GM18907 (cell line): ENCODE measurements at regions not wholly inside any gene's neighbourhood (a gene's known extent, or its start where the extent isn't known, plus 50 kb on each side); places are given as distances from the start of the nearest gene placed in this dataset.
"Not testable (repeated sequence)": the region's sequence is repeated elsewhere in the genome, so short reads cannot be mapped to it uniquely, and the experiment has no call there.

Experiments used
- ATAC-seq: cut with Tn5 transposase; IDR thresholded peaks from one replicate; pipeline ENCODE4 v1.9.1; 2021; ENCODE audit warnings: mild to moderate bottlenecking, moderate library complexity; ENCODE audit not compliant: unreplicated experiment

- ATAC-seq = not testable (repeated sequence)
Measured at GRCh38 chr7:89616829-89617228, 537.4 kb upstream of the STEAP1 start.

GRCh38 chr7:89618274-89618673 lies 536.0 kb upstream of the STEAP1 start:
- no peak for ATAC-seq

GRCh38 chr7:89621925-89622641 lies 532.2 kb upstream of the STEAP1 start:
- no peak for ATAC-seq

- peak; percentile 94 for ATAC-seq
Measured at GRCh38 chr7:89623018-89623672, 531.1 kb upstream of the STEAP1 start.

- not testable (repeated sequence) for ATAC-seq
Measured at GRCh38 chr7:89624155-89624554, 530.1 kb upstream of the STEAP1 start.

GRCh38 chr7:89648509-89648908 lies 505.8 kb upstream of the STEAP1 start:
- ATAC-seq = no peak

- ATAC-seq = no peak
Measured at GRCh38 chr7:89655946-89656345, 498.3 kb upstream of the STEAP1 start.

- no peak for ATAC-seq
Measured at GRCh38 chr7:89661876-89662275, 492.4 kb upstream of the STEAP1 start.

- no peak for ATAC-seq
Measured at GRCh38 chr7:89666136-89666835, 488.0 kb upstream of the STEAP1 start.

- no peak for ATAC-seq
Measured at GRCh38 chr7:89680161-89680560, 474.1 kb upstream of the STEAP1 start.

GRCh38 chr7:89681448-89681847 lies 472.8 kb upstream of the STEAP1 start:
- no peak for ATAC-seq

- ATAC-seq = no peak
Measured at GRCh38 chr7:89685287-89685686, 469.0 kb upstream of the STEAP1 start.

- no peak for ATAC-seq
Measured at GRCh38 chr7:89687211-89687610, 467.1 kb upstream of the STEAP1 start.

GRCh38 chr7:89695241-89695640 lies 459.0 kb upstream of the STEAP1 start:
- ATAC-seq = no peak

- no peak for ATAC-seq
Measured at GRCh38 chr7:89714131-89714530, 440.1 kb upstream of the STEAP1 start.

GRCh38 chr7:89718941-89719340 lies 435.3 kb upstream of the STEAP1 start:
- not testable (repeated sequence) for ATAC-seq

- no peak for ATAC-seq
Measured at GRCh38 chr7:89728481-89728880, 425.8 kb upstream of the STEAP1 start.

- no peak for ATAC-seq
Measured at GRCh38 chr7:89731751-89732445, 422.4 kb upstream of the STEAP1 start.

- no peak for ATAC-seq
Measured at GRCh38 chr7:89738549-89738948, 415.7 kb upstream of the STEAP1 start.

GRCh38 chr7:89757910-89758309 lies 396.4 kb upstream of the STEAP1 start:
- no peak for ATAC-seq

GRCh38 chr7:89760690-89761089 lies 393.6 kb upstream of the STEAP1 start:
- no peak for ATAC-seq
